WTC11 (cell line): ENCODE measurements at regions not wholly inside any gene's neighbourhood (a gene's known extent, or its start where the extent isn't known, plus 50 kb on each side); places are given as distances from the start of the nearest gene placed in this dataset.

Experiments used
- ATF3 ChIP-seq: sonication (generic); formaldehyde crosslinking; conservative IDR thresholded peaks from 2 replicates; pipeline ENCODE4 v1.8.1; 2022; ENCODE audit warnings: mild to moderate bottlenecking, missing genetic modification reagents
- CREB1 ChIP-seq: sonication (generic); formaldehyde crosslinking; IDR thresholded peaks from 2 replicates; pipeline ENCODE4 v1.8.0; 2023; ENCODE audit warnings: mild to moderate bottlenecking, missing genetic modification reagents
- CTCF ChIP-seq: fragments of 200-600 bp; IDR thresholded peaks from 2 replicates; pipeline ENCODE4 v1.8.0; 2022; ENCODE audit warnings: antibody characterized with exemption
- ESRRA ChIP-seq: sonication (generic); formaldehyde crosslinking; IDR thresholded peaks from 2 replicates; pipeline ENCODE4 v1.8.1; 2022; ENCODE audit warnings: mild to moderate bottlenecking, missing genetic modification reagents, borderline replicate concordance
- IRF2 ChIP-seq: sonication (generic); formaldehyde crosslinking; IDR thresholded peaks from 2 replicates; pipeline ENCODE4 v1.8.0; 2022; ENCODE audit warnings: low read depth, missing genetic modification reagents, borderline replicate concordance
- MAX ChIP-seq: sonication (generic); formaldehyde crosslinking; IDR thresholded peaks from 2 replicates; pipeline ENCODE4 v1.8.0; 2022; ENCODE audit warnings: mild to moderate bottlenecking, missing genetic modification reagents
- RELA ChIP-seq: sonication (generic); formaldehyde crosslinking; IDR thresholded peaks from 2 replicates; pipeline ENCODE4 v1.8.1; 2022; ENCODE audit warnings: missing genetic modification reagents, mild to moderate bottlenecking, borderline replicate concordance
- RORB ChIP-seq: fragments of 250-450 bp; sonication (Bioruptor Pico); IDR thresholded peaks from 2 replicates; pipeline ENCODE4 v1.9.0; 2021; ENCODE audit warnings: mild to moderate bottlenecking
- SOX15 ChIP-seq: fragments of 250-450 bp; sonication (Bioruptor Pico); IDR thresholded peaks from 2 replicates; pipeline ENCODE4 v1.9.0; 2021; ENCODE audit warnings: mild to moderate bottlenecking
- TP53 ChIP-seq: sonication (generic); formaldehyde crosslinking; IDR thresholded peaks from 2 replicates; pipeline ENCODE4 v1.8.1; 2023; ENCODE audit warnings: mild to moderate bottlenecking, missing genetic modification reagents
- USF2 ChIP-seq: sonication (generic); formaldehyde crosslinking; IDR thresholded peaks from 2 replicates; pipeline ENCODE4 v1.8.1; 2023; ENCODE audit warnings: mild to moderate bottlenecking, missing genetic modification reagents, moderate library complexity
- ZBTB21 ChIP-seq: sonication (generic); formaldehyde crosslinking; IDR thresholded peaks from 2 replicates; pipeline ENCODE4 v1.8.1; 2023; ENCODE audit warnings: mild to moderate bottlenecking, missing genetic modification reagents, borderline replicate concordance
- ZNF416 ChIP-seq: fragments of 250-450 bp; sonication (Bioruptor Pico); IDR thresholded peaks from 2 replicates; pipeline ENCODE4 v1.9.0; 2021; ENCODE audit warnings: mild to moderate bottlenecking, inconsistent platforms
- TF ChIP-seq, protein P1 (sequence below): sonication (generic); formaldehyde crosslinking; IDR thresholded peaks from 2 replicates; pipeline ENCODE4 v1.8.1; 2022; ENCODE audit warnings: low read depth, mild to moderate bottlenecking, moderate library complexity, missing genetic modification reagents, borderline replicate concordance

- no peak for TF ChIP-seq RORB (CRISPR knock-in tag)
- TF ChIP-seq CTCF = no peak
- TF ChIP-seq RELA (CRISPR knock-in tag) = no peak
- no peak for TF ChIP-seq ATF3 (CRISPR knock-in tag)
- TF ChIP-seq IRF2 = no peak
- TF ChIP-seq, protein P1, sequence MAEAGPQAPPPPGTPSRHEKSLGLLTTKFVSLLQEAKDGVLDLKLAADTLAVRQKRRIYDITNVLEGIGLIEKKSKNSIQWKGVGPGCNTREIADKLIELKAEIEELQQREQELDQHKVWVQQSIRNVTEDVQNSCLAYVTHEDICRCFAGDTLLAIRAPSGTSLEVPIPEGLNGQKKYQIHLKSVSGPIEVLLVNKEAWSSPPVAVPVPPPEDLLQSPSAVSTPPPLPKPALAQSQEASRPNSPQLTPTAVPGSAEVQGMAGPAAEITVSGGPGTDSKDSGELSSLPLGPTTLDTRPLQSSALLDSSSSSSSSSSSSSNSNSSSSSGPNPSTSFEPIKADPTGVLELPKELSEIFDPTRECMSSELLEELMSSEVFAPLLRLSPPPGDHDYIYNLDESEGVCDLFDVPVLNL (CRISPR knock-in tag) = no peak
- no peak for TF ChIP-seq CREB1 (CRISPR knock-in tag)
- no peak for TF ChIP-seq TP53
- no peak for TF ChIP-seq ZNF416 (CRISPR knock-in tag)
- TF ChIP-seq ESRRA (CRISPR knock-in tag) = no peak
- TF ChIP-seq ZBTB21 (CRISPR knock-in tag) = no peak
- no peak for TF ChIP-seq USF2
- TF ChIP-seq SOX15 (CRISPR knock-in tag) = no peak
- no peak for TF ChIP-seq MAX (CRISPR knock-in tag)
Measured at GRCh38 chr10:62626817-62627216, 177.7 kb upstream of the ADO start.
